GM21447 (cell line): ENCODE measurements at regions not wholly inside any gene's neighbourhood (a gene's known extent, or its start where the extent isn't known, plus 50 kb on each side); places are given as distances from the start of the nearest gene placed in this dataset.
A peak's percentile ranks its signal among the peaks of the same experiment; 100 is the strongest.

Experiments used
- ATAC-seq: cut with Tn5 transposase; IDR thresholded peaks from one replicate; pipeline ENCODE4 v1.9.1; 2021; ENCODE audit not compliant: unreplicated experiment

DNA sequence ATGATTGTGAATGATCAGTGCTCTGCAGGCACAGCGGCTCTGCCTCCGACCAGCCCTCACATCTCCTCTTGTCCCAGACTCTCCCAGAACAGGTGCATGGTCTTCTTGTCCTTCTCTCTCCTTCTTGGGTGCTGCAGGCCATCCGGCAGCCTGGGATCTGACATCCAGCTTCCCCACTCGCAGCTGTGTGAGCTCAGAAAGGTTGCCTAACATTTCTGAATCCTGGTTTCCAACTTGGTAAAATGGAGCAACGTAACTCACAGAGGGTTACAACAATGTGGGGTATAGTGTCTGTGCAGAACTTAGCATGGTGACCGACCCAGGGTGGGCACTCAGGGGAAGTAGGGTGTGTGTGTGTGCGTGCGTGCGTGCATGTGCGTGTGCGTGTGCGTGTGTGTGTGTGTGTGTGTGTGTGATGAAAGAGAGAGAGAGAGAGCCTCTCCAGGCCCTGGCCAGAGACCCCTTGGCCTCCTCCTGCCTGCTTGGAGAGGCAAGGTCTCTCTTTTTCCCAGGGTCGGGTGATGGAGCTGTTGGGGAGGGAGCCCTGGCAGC is 110.1 kb downstream of the SNX5 start:
- ATAC-seq = no peak

DNA sequence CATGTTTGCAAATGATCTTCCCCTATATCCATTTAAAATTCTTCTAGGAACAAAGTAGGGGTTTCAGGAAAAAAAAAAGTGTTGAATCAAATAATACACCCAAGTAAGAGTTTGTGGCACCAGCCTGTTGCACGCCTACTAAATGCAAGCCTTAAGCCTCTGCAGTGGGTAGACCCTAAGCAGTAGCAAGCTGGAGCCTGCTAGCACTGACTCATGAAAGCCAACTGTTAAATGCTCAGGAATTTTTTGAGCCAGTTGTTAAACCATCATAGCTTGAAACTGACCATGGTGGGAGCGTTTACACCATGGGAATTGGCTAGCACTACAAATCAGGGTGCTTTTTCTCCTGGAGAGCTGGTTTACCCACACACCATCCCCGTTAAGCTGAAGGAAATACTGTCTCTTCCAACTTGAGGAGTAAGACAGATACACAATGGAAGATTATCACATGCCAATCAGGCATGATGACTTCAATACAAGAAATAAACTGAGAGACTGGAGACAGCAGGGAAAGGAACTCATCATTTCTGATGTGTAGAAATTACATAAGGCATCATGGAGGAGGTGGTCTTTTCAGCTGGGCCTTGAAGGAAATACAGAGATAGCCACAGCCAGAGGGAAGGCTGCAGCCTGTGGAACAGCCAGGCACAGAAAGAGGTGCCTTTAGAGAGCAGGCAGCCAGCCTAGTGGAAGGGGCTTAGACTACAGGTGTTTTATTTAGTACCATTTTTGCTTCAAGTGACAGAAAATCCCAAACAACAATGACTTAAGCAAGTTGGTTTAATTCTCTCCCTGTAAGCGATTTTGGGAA is 110.8 kb downstream of the SNX5 start:
- ATAC-seq = no peak

DNA sequence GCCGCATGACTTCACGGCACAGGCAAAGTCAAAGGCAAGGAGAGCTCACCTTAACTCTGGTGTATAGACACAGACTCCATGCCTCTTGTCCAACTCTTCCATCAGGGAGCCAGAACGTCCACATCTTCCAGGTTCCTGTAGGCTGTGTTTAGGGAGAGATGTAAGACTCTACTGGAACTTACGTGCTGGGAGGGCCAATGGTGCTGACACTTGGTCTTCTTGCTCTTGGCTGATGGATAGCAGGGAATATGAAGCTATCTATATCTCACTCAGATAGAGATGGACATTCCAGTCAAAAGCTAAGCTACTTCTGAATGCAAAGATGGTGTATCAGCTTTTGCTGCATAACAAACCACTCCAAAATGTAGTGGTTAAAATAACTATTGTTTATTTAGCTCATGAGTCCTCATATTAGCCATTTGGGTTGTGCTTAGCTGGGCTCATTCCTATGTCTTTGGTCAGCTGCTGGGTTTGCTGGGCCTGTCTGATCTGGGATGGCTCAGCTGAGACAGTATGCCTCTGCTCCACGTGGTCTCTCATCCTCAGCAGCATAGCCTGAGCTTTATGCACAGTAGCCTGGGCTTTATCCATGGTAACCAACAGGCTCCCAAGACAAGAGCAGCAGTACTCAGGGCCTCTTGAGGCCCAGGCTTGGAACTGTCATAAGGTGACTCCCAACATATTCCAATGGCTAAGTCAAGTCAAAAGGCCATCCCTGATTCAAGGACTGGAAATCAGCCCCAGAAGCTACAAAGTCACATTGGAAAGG is 111.6 kb downstream of the SNX5 start:
- no peak for ATAC-seq

- ATAC-seq = peak; percentile 81
Measured at GRCh38 chr20:17856024-17856564, 112.5 kb downstream of the SNX5 start.

- ATAC-seq = no peak
Measured at GRCh38 chr20:17854307-17854903, 114.2 kb downstream of the SNX5 start.

DNA sequence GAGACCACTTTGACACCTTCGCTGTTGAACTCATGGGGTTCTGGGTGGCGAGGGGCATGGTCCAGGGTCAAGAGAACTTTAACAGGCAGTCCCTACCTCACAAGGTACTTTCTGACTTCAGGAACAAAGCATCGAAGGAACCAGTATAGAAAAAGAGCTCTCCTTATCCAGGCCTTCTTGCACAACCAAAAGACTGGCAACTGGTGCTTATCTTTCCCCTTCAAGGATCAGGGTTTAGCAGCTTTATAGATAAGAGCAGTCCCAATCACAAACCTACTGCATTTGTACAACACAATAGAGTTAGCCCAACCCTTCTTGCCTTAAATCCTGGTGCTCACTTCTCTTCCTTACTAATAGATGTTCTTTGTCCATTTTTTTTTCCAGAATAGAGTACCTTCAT is 116.3 kb downstream of the SNX5 start:
- no peak for ATAC-seq

- ATAC-seq = no peak
Measured at GRCh38 chr20:17850684-17851026, 117.9 kb downstream of the SNX5 start.

GRCh38 chr20:17849901-17850683 is 118.5 kb downstream of the SNX5 start:
- ATAC-seq = no peak

GRCh38 chr20:17849138-17849900 is 119.3 kb downstream of the SNX5 start:
- no peak for ATAC-seq

DNA sequence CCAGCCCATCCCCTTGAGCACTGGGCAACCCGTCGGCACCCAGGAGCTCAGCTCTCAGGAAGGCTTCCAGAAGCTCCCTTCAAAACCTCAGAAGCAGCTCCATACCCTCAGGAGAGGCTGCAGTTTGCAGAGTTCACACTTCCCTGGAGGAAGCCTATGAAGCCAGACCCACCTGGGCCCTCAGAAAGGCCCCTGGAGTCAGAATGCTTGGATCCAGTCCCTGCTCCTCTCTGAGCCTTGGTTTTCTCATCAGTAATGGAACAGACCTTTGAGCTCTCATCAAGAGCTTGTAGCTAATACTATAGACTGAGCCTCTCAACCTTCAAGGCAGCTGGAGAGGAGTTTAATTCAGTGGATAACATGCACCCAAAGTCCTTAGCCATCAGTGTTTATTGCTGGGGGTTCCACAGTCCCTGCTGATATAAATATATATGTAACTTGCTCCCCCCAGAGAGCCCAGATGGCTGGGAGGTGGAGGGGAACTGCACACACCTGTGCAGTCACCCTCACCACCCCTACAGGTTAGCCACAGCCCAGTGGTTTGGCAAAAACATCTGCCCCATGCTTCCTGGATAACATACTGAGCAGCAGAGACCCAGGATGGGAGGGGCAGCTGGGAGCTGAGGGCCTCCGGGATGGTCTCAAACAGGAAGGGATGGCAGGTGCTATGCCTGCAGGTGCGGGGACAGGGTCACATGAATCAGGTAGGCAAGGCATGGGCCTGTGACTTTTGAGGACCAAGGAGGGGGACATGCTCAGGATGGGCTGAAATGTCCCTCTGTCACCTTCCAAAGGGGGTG is 120.1 kb downstream of the SNX5 start:
- no peak for ATAC-seq

GRCh38 chr20:17845701-17846475 is 122.7 kb downstream of the SNX5 start:
- ATAC-seq = peak; percentile 48

DNA sequence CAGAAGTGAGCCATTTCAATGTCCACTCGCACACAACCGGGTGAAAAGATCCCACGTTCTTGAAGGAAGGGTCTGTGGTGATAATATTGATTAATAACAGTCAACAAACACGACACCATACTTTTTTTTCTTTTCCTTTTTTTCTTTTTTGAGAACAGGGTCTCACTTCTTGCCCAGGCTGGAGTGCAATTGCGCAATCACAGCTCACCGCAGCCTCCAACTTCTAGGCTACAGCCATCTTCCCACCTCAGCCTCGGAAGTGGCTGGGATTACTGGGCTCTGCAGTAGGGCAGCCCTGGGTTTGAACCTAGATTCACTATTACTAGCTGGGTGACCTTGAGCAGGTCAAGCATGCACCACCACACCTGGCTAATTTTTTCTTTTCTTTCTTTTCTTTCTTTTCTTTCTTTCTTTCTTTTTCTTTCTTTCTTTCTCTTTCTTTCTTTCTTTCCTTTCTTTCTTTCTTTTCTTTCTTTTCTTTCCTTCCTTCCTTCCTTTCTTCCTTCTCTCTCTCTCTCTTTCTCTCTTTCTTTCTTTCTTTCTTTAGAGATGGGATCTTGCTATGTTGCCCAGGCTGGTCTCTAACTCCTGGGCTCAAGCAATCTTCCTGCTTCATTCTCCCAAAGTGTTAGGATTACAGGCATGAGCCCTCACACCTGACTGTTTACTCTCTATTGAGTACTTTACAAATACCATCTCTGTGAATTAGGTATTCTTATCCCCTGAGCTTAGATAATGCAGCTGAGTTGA is 123.9 kb downstream of the SNX5 start:
- no peak for ATAC-seq

DNA sequence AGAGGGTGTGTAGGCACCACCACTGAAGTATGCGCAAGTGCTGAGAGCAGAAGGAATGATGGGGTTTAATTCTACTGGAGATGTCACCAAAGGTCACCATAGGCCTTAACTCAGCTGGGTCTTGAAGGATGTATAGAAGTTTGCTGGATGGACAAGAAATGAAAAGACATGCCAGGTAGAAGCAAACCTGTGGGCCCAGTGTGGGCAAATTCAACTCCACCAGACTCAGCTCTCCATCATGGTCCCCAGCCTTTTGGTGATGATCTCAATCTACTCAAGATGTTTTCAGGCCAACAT is 124.5 kb downstream of the SNX5 start:
- no peak for ATAC-seq

- peak; percentile 47 for ATAC-seq
Measured at GRCh38 chr20:17843246-17844132, 125.1 kb downstream of the SNX5 start.

GRCh38 chr20:17841751-17842215 is 126.8 kb downstream of the SNX5 start:
- no peak for ATAC-seq

- no peak for ATAC-seq
Measured at GRCh38 chr20:17840423-17840822, 128.2 kb downstream of the SNX5 start.

DNA sequence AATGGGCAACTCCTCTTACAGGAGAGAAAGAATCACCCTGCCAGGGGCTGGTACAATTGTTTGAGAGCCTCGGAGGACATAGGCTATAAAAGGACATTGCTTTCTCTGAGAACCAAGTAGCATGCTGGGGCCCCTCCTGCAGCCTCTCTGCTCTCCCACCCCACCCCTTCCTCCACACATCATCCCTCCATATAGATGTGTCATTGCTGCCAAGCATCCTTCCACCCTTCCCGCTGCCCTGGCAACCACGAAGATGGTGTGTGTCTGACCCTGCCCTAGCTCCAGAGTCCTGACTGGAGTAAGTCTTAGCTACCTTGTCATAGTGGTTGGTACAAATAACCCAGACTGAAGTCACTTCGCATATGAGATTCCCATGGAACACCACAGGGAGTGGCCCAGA is 129.7 kb downstream of the SNX5 start:
- no peak for ATAC-seq
